Ammon's horn (tissue), 1 donor: ENCODE measurements at regions not wholly inside any gene's neighbourhood (a gene's known extent, or its start where the extent isn't known, plus 50 kb on each side); places are given as distances from the start of the nearest gene placed in this dataset.
"Not testable (repeated sequence)": the region's sequence is repeated elsewhere in the genome, so short reads cannot be mapped to it uniquely, and the experiment has no call there.

Experiments used
- DNase-seq: peaks from one replicate; pipeline ENCODE4 v3.0.0-alpha.2; 2016; ENCODE audit warnings: low spot score

- DNase-seq: no peak
Measured at GRCh38 chr3:166993015-166993630, 387.0 kb downstream of the ZBBX start.

- no peak for DNase-seq
Measured at GRCh38 chr3:166986000-166986399, 394.1 kb downstream of the ZBBX start.

DNA sequence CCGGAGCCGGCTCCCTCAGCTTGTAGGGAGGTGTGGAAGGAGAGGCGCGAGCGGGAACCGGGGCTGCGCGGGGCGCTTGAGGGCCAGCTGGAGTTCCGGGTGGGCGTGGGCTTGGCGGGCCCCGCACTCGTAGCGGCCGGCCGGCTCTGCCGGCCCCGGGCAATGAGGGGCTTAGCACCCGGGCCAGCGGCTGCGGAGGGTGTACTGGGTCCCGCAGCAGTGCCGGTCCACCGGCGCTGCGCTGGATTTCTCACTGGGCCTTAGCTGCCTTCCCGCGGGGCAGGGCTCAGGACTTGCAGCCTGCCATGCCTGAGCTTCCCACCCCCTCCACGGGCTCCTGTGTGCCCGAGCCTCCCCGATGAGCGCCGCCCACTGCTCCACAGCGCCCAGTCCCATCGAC is 404.3 kb downstream of the ZBBX start:
- DNase-seq: not testable (repeated sequence)

GRCh38 chr3:166967714-166968113 is 412.4 kb downstream of the ZBBX start:
- not testable (repeated sequence) for DNase-seq

DNA sequence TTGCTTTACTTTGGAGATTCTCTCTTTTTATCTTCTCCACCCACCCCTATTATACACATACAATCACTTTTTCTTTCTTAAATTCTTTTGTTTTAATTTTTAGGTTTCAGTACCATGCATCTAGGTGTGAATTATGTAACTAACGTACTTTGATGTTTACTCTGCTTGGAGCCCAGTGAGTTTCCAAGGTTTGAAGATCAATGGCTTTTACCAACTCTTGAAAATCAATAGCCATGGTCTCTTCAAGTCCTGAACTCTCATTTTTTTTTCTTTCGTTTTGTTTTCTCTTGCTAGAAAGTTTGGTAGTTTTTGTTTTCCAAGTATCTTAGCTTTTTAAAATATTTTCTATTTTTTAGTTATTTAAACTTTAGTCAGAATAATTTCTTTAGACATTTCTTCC is 417.2 kb downstream of the ZBBX start:
- no peak for DNase-seq

DNA sequence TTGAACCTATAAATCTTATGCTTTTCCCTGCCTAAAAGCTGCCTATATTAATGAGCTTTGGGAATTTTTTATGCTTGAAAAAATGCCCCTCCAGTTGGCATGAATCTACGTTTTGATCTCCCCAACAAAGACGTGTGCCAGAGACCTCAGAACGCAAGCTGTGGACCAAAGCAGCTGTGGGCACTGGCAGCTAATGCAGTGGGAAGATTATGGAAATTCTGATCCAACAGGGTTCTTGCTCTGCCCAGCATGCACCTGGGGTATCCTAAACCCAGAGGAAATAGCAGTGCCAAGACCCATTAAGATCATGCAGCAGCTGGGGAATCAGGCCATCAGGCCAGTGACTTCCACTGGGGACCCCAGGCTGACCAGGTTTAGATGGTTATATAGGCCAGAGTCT is 423.0 kb downstream of the ZBBX start:
- DNase-seq: no peak

DNA sequence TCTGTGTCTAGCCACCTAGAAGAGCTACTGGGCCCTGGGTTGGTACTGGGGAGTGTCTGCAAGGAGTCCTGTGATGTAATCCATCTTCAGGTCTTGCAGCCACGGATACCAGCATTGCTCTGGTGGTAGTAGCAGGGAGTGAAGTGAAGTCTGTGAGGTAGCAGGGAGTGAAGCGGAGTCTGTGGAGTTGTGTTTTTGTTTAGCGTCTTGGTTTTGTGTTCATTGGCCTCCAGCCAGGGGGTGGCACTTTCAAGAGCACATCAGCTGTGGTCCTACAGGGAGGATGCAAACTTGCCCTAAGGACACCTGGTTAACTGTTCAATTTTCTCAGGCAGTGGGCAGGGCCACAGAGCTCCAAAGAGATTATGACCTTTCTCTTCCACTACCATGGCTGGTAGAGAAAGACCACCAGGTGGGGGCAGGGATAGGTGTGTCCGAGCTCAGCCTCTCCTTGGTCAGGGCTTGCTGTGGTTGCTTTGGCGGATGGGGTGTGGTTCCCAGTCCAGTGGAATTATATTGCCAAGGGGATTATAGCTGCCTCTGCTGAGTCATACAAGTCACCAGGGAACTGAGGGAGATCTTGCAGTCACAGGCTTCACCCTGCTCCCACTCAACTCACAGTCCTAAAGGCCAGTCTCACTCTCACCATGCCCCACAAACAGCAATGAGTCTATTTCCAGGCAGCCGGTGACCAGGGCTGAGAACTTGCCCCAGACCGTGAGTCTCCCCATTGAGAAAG is 424.7 kb downstream of the ZBBX start:
- DNase-seq: no peak

DNA sequence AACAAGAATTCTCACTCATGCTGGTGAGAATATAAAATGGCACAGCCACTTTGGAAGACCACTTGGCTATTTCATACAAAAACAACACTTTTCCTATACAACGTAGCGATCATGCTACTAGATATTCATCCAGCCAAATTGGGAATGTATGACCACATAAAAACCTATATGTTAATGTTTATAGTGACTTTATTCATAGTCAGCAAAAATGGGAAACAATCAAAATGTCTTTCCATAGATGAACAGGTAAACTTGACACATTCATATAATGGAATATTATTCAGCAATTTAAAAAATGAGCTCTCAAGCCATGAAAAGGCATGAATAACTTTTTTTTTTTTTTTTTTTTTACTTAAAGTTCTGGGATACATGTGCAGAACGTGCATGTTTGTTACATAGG is 445.2 kb downstream of the ZBBX start:
- DNase-seq: no peak

GRCh38 chr3:166917437-166917836 is 462.7 kb downstream of the ZBBX start:
- no peak for DNase-seq

GRCh38 chr3:166902374-166902773 is 477.7 kb downstream of the ZBBX start:
- no peak for DNase-seq

- no peak for DNase-seq
Measured at GRCh38 chr3:166900866-166901577, 479.1 kb downstream of the ZBBX start.

DNA sequence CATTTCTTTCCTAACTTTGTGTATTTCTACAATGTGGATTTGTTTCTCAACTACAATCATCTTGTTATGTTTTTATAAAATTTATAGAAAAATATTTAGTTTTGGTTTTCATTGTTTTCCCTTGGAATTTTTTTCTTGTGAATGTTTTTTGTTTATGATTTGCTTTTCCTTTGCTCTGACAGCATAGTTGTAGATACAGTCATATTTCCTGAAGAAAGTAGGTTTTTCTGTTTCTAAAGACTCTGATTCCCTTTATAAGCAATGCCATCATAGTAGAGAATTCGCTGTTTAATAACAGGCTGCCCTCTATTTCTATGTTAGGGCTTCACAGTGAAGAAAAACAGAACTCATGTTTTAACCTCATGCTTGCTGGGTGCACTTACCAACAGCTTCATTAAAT is 482.3 kb downstream of the ZBBX start:
- no peak for DNase-seq

DNA sequence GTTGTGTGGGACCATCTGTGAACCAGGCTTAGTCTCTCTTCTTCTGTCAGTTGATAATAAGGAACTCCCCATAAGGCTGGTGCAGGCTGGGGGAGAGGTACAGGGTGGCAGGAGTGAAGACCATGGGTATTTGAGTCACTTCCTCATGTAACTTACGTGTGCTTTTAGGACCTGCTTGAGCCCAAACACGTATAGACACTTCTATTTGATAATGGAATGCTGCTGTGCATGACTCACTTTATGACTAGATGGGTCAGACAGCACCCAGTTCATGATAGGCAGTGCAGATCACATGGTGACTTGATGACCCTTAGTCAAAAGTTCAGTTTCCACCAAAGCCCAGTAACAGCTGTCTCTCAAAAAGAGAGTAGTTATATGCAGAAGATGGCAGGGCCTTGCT is 490.9 kb downstream of the ZBBX start:
- no peak for DNase-seq

DNA sequence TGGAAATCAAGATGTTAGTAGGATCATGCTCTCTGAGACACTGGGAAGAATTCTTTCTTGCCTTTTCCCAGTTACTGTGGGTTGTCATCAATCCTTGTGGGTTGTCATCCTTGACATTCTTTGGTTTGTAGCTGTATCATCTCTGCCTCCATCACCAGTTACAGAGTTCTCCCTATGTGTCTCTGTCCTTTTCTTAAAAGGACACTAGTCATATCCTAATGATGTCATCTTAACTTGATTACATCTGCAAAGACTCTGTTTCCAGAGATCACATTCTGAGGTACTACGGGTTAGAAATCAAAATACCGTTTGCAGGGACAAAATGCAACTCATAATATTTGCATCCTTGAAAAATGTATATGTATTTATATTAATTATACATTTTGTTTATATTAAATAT is 500.4 kb downstream of the ZBBX start:
- DNase-seq: no peak

DNA sequence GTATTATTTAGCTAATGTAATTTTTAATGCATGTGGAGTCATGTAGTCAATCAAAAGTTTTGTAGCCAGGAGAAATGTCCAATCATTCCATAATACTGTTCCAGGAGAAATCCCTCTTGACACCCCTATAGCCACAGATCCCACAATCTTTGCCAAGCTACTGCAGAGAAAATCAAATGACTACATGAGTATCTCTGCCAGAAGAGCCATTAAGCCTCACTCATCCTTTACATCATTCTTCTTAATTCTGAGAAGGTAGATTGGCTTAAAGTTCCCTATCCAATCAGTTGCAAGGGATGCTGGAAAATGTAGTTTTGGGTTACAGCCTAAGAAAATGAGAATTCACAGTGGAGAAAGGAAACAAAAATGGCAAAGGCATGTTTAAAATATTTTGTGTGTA is 502.1 kb downstream of the ZBBX start:
- no peak for DNase-seq

GRCh38 chr3:166864473-166865467 is 515.3 kb downstream of the ZBBX start:
- no peak for DNase-seq

DNA sequence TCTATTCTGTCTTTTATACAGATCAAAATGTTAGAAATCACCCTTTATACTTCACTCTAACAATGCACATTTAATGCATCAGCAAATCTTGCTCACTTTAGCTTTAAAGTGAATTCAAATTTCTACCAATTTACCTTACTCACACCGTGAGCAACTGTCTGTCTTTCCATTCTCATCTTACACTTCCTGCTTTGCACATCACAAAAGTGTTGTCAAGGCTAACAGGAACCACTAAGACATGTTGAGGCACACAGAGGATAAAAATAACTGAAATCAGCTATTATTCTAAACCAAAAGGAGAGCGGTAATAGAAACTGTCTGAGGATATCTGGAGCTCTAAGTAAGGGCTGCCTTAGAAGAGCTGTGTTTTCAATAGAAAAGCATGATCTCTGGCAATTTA is 519.9 kb downstream of the ZBBX start:
- no peak for DNase-seq

- DNase-seq: no peak
Measured at GRCh38 chr3:166844329-166844728, 535.8 kb downstream of the ZBBX start.

- DNase-seq: not testable (repeated sequence)
Measured at GRCh38 chr3:166842784-166843183, 537.3 kb downstream of the ZBBX start.

DNA sequence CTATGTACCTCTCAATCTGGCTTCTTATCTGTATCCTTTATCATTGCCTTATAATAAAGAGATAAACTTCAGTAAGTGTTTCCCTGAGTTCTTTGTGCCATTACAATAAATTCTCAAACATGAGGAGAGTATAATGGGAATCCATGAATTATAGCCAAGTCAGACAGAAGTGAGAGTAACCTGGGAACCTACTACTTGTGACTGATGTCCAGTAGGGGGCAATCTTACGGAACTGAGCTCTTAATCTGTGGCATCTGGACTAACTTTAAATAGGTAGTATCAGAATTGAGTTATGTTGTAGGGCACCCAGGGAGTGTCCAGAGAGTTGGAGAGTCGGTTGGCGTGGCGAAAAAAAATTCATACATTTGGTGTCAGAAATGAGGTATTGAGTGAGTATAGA is 542.6 kb downstream of the ZBBX start:
- no peak for DNase-seq

GRCh38 chr3:166836836-166837235 is 543.3 kb downstream of the ZBBX start:
- no peak for DNase-seq

- DNase-seq: no peak
Measured at GRCh38 chr3:166829896-166830295, 550.2 kb downstream of the ZBBX start.
